NOMO-1 treated with DMSO at 0.1 percent for 48 hours (cell line): ENCODE measurements at regions not wholly inside any gene's neighbourhood (a gene's known extent, or its start where the extent isn't known, plus 50 kb on each side); places are given as distances from the start of the nearest gene placed in this dataset.
"Not testable (repeated sequence)": the region's sequence is repeated elsewhere in the genome, so short reads cannot be mapped to it uniquely, and the experiment has no call there.

Source experiments
- DNase-seq: peaks from one replicate; lab custom pipeline; 2025; ENCODE audit not compliant: unreplicated experiment; lab: John Stamatoyannopoulos, UW

DNA sequence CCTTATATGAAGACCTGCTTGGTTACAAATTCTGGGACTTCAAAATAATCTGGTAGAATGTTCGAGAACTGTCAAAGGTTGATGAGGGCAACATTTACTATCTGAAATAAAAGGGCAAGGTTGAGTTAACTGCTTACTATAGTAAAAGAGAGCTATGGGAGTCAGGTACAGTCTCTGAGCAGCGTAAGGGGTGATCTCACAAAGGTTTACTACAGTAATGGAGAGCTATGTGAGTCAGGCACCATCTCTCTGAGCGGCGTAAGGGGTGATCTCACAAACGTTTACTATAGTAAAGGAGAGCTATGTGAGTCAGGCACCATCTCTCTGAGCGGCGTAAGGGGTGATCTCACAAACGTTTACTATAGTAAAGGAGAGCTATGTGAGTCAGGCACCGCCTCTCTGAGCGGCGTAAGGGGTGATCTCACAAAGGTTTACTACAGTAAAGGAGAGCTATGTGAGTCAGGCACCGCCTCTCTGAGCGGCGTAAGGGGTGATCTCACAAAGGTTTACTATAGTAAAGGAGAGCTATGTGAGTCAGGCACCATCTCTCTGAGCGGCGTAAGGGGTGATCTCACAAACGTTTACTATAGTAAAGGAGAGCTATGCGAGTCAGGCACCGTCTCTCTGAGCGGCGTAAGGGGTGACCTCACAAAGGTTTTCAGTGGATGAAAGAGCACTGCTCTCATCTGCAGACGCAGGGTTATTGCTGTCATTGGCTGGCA lies 439.6 kb upstream of the B3GAT1 start:
- not testable (repeated sequence) for DNase-seq

DNA sequence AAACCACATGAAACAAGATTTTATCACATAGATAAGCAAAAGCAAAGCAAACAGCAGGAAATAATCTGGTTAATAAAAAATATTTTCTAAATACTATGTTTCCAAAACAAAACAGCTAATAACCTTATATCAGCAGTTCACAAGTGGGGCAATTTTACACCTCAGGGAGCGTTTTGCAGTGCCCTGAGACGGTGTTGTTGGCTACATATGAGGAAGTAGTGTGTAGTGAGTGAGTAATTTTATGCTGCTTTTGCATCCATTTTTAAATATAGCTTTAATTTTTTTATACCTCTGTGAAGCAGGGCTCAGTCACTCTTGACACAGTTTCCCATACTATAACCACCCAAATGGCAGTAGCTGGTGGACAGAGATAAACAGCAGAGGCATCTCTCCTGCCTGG lies 438.5 kb upstream of the B3GAT1 start:
- no peak for DNase-seq

DNA sequence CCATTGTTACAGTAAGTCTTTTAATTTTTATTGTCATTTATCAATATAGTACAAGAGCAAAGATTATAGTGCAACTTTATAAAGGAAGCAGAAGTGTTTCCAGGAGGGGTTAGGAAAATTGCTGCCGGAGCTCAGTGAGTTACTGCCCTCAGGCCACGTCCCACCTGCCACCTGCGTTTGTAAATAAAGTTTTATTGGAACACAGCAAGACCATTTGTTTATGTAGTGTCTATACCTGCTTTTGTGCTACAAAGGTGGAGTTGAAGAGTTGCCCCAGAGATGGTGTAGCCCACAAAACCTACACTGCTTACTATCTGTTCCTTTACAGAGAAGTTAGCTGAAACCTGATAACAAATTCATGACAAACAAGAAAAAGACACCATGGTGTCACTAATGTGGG lies 437.8 kb upstream of the B3GAT1 start:
- no peak for DNase-seq

DNA sequence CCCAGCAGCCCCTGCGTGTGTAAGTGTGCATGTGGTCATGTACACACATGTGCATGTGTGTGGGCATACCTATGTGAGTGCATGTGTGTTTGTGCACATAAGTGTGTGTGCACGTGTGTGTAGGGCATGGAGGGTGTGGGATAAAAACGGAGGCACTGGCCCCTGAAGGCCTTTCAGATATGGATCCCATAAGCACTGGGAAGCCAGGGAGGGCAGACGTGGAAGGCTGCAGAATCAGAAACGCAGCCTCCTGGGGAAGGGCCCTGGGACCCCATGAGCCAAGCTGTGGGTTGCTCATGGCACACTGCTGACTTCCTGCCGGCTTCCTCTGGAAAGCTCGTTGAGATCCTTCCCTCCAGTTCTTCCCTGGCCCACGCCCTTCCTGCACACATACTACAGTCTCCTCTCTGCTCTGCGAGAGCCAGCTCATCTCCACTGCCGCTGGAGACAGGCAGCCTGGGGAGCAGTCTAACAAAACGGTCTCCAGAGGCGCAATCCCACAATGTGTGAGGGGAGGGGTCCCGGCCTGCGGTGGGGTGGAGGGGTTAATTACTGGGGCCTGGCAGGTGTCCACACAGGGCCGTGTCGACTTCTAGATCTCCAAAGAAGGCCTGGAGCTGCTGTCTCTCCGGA lies 435.2 kb upstream of the B3GAT1 start:
- no peak for DNase-seq

DNA sequence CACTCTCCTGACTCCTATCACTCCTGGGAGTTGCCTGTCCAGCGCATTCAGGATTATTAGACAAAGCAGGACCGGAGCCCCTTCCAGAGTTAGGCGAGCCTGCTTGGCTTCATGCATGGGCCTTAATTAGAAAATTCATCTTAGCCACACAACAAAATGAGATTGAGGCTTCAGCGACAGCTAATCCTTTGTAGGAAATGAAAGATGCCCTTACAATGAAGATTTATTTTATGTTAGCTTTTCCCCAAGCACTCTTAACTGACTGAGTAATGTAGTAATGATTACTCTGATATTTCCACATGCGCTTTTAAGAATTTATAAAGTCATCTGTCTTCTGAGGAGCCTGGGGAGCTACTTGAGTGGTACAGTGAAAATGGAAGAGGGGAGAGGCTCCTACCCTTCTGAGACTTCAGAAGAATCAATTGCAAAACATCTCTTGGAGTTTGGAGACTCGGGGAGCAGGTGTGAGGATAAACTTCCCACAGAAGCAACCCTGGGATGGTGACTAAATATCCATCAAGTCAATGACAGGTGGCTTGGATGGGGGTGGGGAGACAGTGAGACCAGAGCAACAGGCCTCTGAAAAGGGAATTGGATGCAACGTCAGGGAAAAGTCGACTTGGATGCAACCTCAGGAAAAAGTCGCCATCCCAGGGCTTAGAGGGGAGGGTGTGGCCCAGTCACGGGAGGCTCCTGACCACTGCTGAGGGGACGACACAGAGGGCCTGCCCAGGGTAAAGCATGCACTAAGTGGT lies 434.5 kb upstream of the B3GAT1 start:
- no peak for DNase-seq

DNA sequence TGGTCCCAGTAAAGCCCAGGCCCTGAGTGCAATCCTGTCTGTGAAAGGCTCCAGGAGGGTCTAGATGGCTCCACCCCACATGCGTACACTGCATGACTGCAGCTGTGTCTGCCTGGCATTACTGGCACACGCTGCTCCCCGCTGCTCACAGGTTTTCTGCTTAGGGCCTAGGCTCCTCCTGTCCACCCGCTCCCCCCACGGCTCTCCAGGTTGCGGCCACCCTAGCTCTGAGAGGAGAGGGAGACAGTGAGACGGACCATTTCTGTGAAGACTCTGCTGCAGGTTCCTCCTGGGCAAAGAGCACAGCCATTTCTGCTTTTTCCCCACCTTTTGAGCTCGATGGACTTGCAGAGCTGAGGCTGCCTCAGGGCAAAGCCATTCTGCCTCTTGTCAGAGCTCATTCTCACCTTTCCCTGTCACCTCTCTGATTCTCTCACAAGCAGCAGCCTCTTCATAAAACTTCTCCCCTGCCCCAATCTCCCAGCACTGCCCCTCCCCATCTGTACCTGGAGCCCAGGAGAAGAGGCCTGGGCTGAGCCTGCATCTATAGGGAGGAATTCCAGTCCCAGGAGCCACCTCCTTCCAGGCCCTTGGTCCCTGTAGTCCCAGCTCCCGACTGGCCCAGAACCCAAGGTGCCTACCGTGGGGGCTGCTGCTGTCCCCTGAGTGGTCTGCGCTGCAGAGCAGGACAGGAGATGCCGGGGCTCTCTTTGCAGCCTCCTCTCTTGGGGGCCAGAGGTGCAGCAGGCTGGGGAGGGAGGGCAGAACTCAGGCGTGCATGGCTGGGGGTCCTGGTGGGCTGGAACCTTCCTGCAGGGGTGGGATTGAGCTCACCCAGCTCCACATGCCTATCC lies 433.7 kb upstream of the B3GAT1 start:
- DNase-seq: no peak

DNA sequence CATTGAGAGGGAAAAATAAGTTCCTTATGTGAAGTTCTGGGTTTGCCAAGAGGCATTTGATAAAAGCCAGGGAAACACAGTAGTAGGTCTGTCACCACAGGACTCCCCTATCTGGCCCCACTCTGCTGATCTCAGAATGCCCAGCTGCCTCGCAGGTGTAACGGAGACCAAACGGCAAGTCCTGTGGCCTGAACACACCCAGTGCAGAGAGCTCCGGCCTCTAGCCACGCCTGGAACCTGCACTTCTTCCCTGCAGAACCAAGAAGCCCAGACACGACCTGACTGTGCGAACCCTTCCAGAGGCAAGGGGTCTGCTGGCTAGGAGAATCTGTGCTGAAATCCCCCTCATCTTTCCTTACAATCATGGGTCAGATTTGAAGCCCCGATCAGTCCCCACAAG lies 432.8 kb upstream of the B3GAT1 start:
- DNase-seq: no peak

DNA sequence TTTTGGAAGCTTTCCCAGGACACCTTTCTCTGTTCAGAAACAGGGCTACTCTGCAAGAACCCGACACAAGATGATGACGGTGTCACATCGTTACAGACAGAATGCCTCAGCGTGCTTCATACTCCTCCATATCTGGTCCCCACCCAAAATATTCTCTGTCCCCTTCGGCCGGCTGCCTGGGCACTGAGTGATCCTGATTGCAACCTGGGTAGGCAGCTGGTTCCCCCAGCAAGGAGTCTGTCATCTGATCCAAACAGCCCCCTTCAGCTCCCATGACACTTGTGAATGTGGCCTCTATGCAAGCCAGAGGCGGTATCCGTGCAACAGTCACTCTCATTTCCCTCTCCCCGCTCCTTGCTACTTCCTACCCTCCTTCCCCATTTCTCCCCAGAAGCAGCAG lies 431.7 kb upstream of the B3GAT1 start:
- no peak for DNase-seq

DNA sequence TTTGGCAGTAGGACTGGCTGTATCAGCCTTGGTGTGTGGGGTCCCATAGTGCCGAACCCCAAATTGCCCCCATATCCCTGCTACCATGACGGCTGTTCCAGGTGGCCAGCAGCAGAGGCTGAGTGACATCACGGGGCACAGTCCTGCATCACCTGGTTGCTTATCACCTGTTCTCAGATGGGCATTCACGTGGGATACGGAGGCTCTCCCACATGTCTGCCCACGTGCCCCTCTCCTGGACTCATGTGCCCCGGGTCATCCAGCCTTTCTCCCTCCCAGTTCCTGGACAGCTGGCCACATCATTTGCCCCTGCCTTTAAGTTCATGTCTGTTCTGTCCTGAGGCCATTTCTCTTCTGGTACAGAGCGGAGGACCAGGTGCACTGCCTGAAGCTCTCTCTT lies 431.0 kb upstream of the B3GAT1 start:
- no peak for DNase-seq

DNA sequence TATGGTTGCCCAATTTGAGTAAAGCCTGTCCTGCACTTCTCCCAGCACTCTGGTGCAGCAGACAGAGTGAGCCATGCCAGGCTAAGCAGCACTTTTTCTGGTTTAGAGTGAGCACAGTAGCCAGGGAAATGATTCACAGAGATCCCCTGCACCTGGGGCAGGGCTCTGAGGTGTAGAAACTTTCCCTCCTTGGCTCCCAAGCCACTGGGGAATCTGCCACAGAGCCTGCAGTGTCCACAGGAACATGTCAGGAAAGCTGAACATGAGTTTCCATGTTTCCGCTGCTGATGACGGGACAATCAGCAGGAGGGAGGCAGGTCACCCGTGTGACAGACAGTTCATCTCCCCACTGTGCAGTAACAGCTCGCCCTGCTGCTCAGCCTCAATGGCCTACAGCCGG lies 429.9 kb upstream of the B3GAT1 start:
- DNase-seq: no peak

DNA sequence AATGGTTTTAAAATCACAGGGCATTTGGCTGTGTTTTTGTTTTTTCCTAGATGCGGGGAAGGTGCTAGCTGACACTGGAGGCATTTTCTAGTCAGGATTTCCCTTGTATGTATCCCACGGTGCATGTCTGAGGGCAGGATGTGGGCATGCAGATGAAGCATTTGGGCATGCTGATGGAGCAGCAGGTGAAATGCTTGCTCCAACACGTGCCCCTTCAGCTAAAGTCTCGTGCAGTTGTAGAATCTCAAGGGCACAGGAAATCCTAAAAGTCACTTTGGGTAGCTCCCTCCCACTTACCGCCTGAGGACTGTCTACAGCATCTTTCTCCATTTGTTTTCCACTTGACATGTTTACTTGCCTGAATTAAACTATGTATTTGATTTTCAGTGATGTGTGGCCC lies 429.4 kb upstream of the B3GAT1 start:
- DNase-seq: no peak

DNA sequence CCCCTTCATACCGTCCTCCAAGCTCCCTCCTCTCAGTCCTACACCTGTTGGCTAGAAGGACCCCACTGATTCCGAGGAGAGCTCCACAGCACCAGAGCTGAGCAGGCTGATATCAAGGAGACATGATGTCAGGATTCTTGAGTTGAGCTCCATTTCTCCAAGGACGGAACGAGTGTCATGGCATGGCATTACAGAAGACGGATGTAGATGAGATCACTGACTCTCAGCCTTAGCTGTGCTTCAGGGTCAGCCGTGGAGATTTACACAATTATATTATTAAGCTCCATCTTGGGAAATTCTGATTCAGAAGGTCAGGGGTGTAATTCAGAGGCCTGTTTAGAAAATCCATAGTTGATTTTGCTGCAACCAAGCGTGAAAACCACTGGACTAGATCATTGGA lies 428.9 kb upstream of the B3GAT1 start:
- DNase-seq: no peak

DNA sequence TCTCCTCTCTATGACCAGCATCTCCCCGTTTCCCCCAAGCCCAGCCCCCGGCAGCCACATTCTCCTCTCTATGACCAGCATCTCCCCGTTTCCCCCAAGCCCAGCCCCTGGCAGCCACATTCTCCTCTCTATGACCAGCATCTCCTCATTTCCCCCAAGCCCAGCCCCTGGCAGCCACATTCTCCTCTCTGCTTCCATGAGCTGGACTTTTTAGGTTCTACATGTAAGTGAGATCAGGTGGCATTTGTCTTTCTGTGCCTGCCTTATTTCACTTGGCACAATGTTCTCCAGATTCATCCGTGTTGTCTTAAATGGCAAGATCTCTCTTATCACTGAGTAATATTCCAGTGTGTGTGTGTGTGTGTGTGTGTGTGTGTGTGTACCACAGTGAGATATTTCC lies 428.1 kb upstream of the B3GAT1 start:
- DNase-seq: not testable (repeated sequence)

DNA sequence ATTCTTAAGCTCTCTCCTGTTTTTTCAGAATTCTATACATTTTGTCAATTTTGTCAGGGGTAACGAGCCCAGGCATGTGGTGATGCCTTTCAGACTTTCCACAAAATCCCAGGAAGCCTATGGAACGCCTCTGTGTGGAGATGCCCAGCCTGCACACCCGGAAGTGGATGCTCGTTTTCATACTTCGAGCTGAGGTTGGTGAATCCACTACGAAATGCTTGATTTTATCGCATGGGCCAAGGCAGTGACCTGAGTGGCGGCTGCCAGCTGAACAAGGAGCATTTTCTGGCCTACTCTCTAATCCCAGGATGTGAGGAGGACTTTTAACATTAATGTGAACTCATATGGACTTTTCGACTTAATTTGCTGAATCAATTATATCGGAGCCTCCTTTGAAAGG lies 426.7 kb upstream of the B3GAT1 start:
- DNase-seq: no peak

DNA sequence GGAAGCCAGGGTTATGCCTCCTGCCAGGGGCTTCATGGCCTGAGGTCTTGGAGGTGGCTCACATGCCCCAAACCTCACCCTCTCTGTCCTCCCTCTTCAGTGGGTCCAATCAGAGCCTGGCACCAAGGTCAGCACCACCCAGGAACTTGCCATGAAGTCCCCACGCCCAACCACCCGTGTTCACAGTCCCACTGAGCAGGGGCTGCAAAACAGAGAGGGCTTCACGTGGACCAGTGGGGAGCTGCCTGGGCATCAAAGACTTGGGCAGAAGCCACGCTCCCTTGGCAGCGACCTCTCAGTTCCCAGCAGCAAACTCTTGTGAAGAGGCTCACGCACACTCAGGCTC lies 425.8 kb upstream of the B3GAT1 start:
- DNase-seq: no peak

DNA sequence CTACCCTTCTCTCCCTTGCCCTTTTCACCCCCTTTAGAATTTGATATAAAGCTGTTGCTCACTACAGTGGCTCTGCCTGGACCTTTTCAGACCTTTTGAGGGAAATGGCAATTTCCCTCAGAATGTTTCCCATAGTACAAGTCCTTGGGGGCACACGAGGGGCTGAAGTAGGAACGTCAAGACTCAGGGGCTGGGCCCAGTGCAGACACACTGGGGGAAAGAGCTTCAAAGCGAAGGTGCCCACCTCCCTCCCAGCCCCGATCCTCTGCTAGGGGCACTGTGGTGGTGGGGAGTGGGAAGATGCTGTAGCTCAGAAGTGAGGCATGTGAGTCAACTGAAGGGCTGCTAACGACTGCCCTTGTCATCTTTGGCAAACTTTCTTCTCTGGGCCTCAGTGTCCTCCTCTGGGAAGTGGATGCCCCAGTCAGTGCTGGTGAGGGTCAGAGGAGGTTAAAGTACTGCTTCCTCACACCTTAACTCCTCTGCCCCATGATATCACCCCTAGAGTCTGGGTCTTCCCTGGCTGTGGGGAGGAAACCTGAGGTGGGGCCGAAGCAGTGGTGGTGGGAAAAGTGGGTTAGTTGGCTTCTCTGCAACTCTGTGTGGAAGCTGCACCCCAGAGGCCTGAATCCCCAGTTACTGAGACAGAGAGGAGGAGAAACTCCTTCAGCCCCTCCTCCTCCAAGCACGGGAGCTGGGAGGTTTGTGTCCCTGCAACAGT lies 425.3 kb upstream of the B3GAT1 start:
- no peak for DNase-seq

DNA sequence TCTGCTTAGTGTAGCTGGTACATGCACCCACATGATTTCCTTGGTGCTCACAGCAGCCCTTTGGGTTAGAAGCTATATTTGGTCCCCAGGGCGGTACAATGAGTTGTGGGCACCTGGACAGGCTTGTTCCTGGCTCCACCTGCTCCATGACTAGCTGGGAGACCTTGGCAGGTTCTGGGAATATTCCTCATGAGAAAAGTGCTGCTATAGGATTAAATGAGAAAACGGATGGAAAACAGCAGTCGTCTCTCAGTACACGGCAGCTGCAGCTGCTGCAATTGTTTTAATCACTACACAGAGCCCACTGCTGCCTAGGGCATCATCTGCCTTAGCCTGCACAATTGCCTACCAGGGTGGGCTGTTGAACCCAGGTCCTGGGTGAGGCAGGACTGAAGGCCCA lies 424.5 kb upstream of the B3GAT1 start:
- no peak for DNase-seq

DNA sequence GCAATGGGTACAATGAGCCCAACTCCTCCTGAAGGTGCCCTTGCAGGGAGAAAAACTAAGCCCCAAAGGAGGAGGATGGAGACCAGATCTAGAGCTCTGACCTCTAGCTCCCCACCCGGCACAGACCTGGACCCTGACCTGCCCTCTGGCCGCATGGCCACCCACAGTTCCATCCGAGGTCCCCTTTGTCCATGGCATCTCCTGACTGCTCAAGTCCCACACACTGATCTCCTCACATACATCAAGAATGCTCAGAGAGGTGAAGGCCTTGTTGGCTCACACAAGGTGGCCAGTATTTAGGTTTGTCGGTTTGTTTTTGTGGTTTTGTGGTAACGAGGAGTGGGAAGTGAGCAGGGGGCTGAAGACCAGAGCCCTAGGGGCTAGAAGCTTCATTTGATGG lies 423.5 kb upstream of the B3GAT1 start:
- DNase-seq: no peak

DNA sequence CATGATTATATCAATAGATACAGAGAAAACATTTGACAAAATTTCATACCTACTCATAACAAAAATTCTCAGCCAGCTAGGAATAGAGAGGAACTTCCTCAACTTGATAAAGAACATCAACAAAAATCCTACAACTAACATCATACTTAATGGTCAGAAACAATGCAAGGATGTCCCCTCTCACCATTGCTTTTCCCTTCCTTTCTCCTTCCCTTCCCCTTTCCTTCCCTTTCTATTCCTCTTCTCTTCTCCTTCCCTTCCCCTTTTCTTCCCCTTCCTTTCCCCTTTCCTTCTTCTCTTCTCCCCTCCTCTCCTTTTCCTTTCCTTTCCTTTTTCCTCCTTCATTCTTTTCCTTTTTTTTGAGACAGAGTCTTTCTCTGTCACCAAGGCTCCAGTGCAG lies 418.3 kb upstream of the B3GAT1 start:
- no peak for DNase-seq

DNA sequence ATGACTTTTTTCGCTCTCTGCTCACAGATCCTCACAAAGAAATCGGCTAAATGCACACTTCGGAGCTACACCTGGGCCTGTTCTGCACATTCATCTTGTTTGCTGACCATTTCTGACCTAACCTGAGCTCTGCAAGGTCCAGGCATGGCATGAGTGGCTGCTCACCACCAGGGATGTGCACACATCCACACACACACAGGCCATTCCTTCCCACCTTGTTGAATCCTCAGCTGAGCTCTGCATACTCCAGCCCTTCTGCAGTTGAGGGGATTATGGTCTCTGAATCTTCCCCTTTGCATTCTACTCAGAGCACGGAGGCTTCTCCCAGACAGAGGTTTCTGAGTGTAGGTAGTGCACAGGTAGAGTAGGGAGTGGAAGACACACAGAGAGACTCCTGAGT lies 411.9 kb upstream of the B3GAT1 start:
- DNase-seq: no peak

DNA sequence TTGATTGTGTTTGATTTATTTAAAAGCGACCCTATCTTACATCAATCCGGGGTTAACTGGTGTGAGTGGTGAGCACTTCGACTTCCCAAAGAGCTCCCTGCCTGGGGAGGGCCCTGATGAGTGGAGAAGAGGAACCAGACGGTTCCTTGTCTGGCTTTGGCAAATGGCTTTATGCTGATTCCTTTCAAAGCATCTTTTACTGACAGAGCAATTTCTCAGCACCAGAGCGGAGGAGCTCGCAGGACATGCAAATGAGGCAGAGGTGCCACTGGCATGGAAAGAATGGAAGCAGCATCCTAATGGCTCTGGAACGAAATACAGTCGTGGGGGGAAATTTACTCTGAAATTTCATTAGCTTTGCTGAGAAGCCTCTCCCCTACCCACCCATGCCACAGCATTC lies 410.9 kb upstream of the B3GAT1 start:
- DNase-seq: no peak
